ENCODE measurements at regions not wholly inside any gene's neighbourhood (a gene's known extent, or its start where the extent isn't known, plus 50 kb on each side); places are given as distances from the start of the nearest gene placed in this dataset.

GRCh38 chrX:46130247-46130646, 415.0 kb downstream of the ZNF674 start:
- Histone ChIP-seq H4K91ac (ENCODE audit: insufficient read depth, low read depth, low read length) (no peak overlapping the region), H4K5ac (ENCODE audit: low read depth, low read length) (no peak overlapping the region), H3K14ac (replicated peaks; ENCODE audit: low read depth, low read length) (no peak overlapping the region), H3K79me1 (ENCODE audit: low read depth in 1 of 2, low read length in 2 of 2) (no peaks in the 10 kb centered on the region), H3K18ac (ENCODE audit: low read depth, low read length) (no peak overlapping the region), H2AFZ (replicated peaks; ENCODE audit: low read length, poor library complexity) (no peak overlapping the region), H3K9me3 (ENCODE audit: control insufficient read depth, insufficient read depth, low read length) (no peaks in the 10 kb centered on the region), H3K23ac (ENCODE audit: low read depth, low read length) (no peak overlapping the region), H3K4me1 (ENCODE audit: control insufficient read depth, insufficient read depth, low read length) (no peaks in the 10 kb centered on the region), H2AK9ac (replicated peaks; ENCODE audit: low read depth, low read length, poor library complexity) (no peak overlapping the region), H3K27me3 (ENCODE audit: control insufficient read depth, insufficient read depth, low read length) (peaks cover 5% of the 10 kb centered on the region), H3K4ac (ENCODE audit: low read depth, low read length) (no peak overlapping the region), H4K8ac (ENCODE audit: low read depth in 2 of 2, low read length in 2 of 2) (no peak overlapping the region), H3K4me2 (ENCODE audit: low read depth, low read length) (no peak overlapping the region), H2BK15ac (ENCODE audit: low read depth, low read length) (no peak overlapping the region), H4K20me1 (ENCODE audit: insufficient read depth, low read length) (no peaks in the 10 kb centered on the region), H3K4me3 (ENCODE audit: insufficient read depth, low read depth, low read length) (no peak overlapping the region), H2BK20ac (ENCODE audit: low read depth, low read length) (no peak overlapping the region), H3K9me1 (ENCODE audit: insufficient read depth, low read length) (no peaks in the 10 kb centered on the region), H3K9ac (ENCODE audit: low read depth, low read length) (no peak overlapping the region), H3K27ac (ENCODE audit: insufficient read depth, low read length) (no peak overlapping the region), H3K36me3 (ENCODE audit: control insufficient read depth, insufficient read depth, low read length) (no peaks in the 10 kb centered on the region), H2BK5ac (ENCODE audit: low read depth, low read length, poor library complexity, severe bottlenecking) (no peak overlapping the region), H2BK120ac (ENCODE audit: low read depth, low read length) (no peak overlapping the region), H3K56ac (ENCODE audit: extremely low read depth, insufficient read depth, low read length) (no peak overlapping the region), H2AK5ac (ENCODE audit: low read depth, low read length) (no peak overlapping the region)
- dilution Hi-C loops (cut with HindIII; ENCODE audit: low sequenced_read_pairs, unreplicated experiment) (no loop called here), intact Hi-C loops (cut with micrococcal nuclease) (no loop called here), in situ Hi-C loops (cut with MboI; ENCODE audit: low sequenced_read_pairs) (no loop called here)
- TF ChIP-seq CEBPB (IDR thresholded peaks at IDR 0.05; ENCODE audit: low read depth, low read length), result no peak
- TF ChIP-seq RCOR1 (IDR thresholded peaks at IDR 0.05; ENCODE audit: insufficient replicate concordance, low read length), result no peak
- TF ChIP-seq CHD1 (IDR thresholded peaks at IDR 0.05; ENCODE audit: low read depth, low read length), result no peak
- TF ChIP-seq POLR2A (IDR thresholded peaks at IDR 0.05; ENCODE audit: low read depth, low read length), result no peak
- no peak for TF ChIP-seq NFE2L2 (IDR thresholded peaks at IDR 0.05; ENCODE audit: low read depth, low read length)
- TF ChIP-seq RAD21 (IDR thresholded peaks at IDR 0.05; ENCODE audit: low read length), result no peak
- TF ChIP-seq BHLHE40 (IDR thresholded peaks at IDR 0.05; ENCODE audit: low read depth, low read length), result no peak
- TF ChIP-seq USF2 (IDR thresholded peaks at IDR 0.05; ENCODE audit: low read depth, low read length), result no peak
- TF ChIP-seq, protein P1, sequence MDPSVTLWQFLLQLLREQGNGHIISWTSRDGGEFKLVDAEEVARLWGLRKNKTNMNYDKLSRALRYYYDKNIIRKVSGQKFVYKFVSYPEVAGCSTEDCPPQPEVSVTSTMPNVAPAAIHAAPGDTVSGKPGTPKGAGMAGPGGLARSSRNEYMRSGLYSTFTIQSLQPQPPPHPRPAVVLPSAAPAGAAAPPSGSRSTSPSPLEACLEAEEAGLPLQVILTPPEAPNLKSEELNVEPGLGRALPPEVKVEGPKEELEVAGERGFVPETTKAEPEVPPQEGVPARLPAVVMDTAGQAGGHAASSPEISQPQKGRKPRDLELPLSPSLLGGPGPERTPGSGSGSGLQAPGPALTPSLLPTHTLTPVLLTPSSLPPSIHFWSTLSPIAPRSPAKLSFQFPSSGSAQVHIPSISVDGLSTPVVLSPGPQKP (IDR thresholded peaks at IDR 0.05; ENCODE audit: borderline replicate concordance, low read depth, low read length), result no peak
- no peak for TF ChIP-seq MAFK (IDR thresholded peaks at IDR 0.05; ENCODE audit: low read depth, low read length)
- TF ChIP-seq FOS (IDR thresholded peaks at IDR 0.05; ENCODE audit: low read depth, low read length), result no peak
- no peak for TF ChIP-seq CTCF (conservative IDR thresholded peaks at IDR 0.05; ENCODE audit: low read depth, low read length)
- no peak for TF ChIP-seq MXI1 (IDR thresholded peaks at IDR 0.05; ENCODE audit: borderline replicate concordance, low read depth, low read length)
- no peak for TF ChIP-seq MAZ (IDR thresholded peaks at IDR 0.05; ENCODE audit: borderline replicate concordance, low read depth, low read length)
- TF ChIP-seq RFX5 (IDR thresholded peaks at IDR 0.05; ENCODE audit: low read depth, low read length), result no peak
- ChIA-PET CTCF (no interaction called here), POLR2A (ENCODE audit: unreplicated experiment) (no interaction called here)
- WGBS, 2 experiments (ENCODE audit: extremely low coverage in 2 of 2, insufficient read length in 1 of 2), result 58% methylated on average over 2 of the region's 6 CpGs; no CpG with 5 or more reads in 1 of the 2 experiments
- BruUV-seq (replicated peaks), result no TSS peak
- ATAC-seq (ENCODE audit: low read depth) (no peak), DNase-seq (no peak)

Data from IMR-90 (cell line).